Coronary artery (tissue), 2 donors: ENCODE measurements at regions not wholly inside any gene's neighbourhood (a gene's known extent, or its start where the extent isn't known, plus 50 kb on each side); places are given as distances from the start of the nearest gene placed in this dataset.

Experiments used
- DNase-seq: peaks from one replicate; pipeline ENCODE4 v3.0.0-alpha.2; 2017; ENCODE audit warnings: low spot score
- H3K27ac ChIP-seq, 2 donors: fragments of 200-600 bp; sonication (generic); one replicate each; pipeline ENCODE4 v1.5.1; 2016 to 2019
- H3K4me3 ChIP-seq: fragments of 200-600 bp; sonication (generic); 2 replicates; pipeline ENCODE4 v1.5.1; 2016; ENCODE audit warnings: mild to moderate bottlenecking, moderate library complexity
- CTCF ChIP-seq: fragments of 200-600 bp; sonication (generic); IDR thresholded peaks from one replicate; pipeline ENCODE4 v1.5.1; 2019; ENCODE audit warnings: antibody characterized with exemption

- no peak for DNase-seq
- no peak overlapping the region for H3K27ac ChIP-seq
- H3K4me3 ChIP-seq, result no peak overlapping the region
- TF ChIP-seq CTCF, result no peak
Measured at GRCh38 chr17:79152110-79152509, 77.5 kb downstream of the ENGASE start.

- no peak overlapping the region for H3K27ac ChIP-seq
- no peak for DNase-seq
- H3K4me3 ChIP-seq, result no peak overlapping the region
- no peak for TF ChIP-seq CTCF
Measured at GRCh38 chr17:79150799-79151198, 76.2 kb downstream of the ENGASE start.

- no peak for TF ChIP-seq CTCF
- Histone ChIP-seq H3K27ac (no peak overlapping the region), H3K4me3 (no peak overlapping the region)
- DNase-seq, result no peak
Measured at GRCh38 chr17:79150035-79150733, 75.6 kb downstream of the ENGASE start.

GRCh38 chr17:79148584-79148983, 74.0 kb downstream of the ENGASE start:
- no peak for TF ChIP-seq CTCF

GRCh38 chr17:79147746-79148506, 73.3 kb downstream of the ENGASE start:
- no peak for TF ChIP-seq CTCF
- Histone ChIP-seq H3K4me3 (no peak overlapping the region), H3K27ac (no peak overlapping the region)
- DNase-seq, result no peak

More at GRCh38 chr17:79148584-79148983, 74.0 kb downstream of the ENGASE start:
- no peak for DNase-seq
- Histone ChIP-seq H3K4me3 (no peak overlapping the region), H3K27ac (no peak overlapping the region)

- DNase-seq, result no peak
- Histone ChIP-seq H3K4me3 (no peak overlapping the region), H3K27ac (no peak overlapping the region)
- no peak for TF ChIP-seq CTCF
Measured at GRCh38 chr17:79146562-79146961, 71.9 kb downstream of the ENGASE start.

- DNase-seq, result no peak
- no peak for TF ChIP-seq CTCF
- Histone ChIP-seq H3K27ac (no peak overlapping the region), H3K4me3 (no peak overlapping the region)
Measured at GRCh38 chr17:79145548-79145947, 70.9 kb downstream of the ENGASE start.
